SU-DHL-6 (cell line): ENCODE measurements at regions not wholly inside any gene's neighbourhood (a gene's known extent, or its start where the extent isn't known, plus 50 kb on each side); places are given as distances from the start of the nearest gene placed in this dataset.

Experiments used
- H2AFZ ChIP-seq: fragments of 200-600 bp; sonication (generic); 2 replicates; pipeline ENCODE4 v1.6.1; 2014; ENCODE audit warnings: low read depth, mild to moderate bottlenecking, moderate library complexity, mixed read lengths, antibody characterized with exemption, low read length; ENCODE audit not compliant: severe bottlenecking
- H3F3A ChIP-seq: fragments of 200-600 bp; shearing (Covaris generic); 2 replicates; pipeline ENCODE4 v1.6.0; 2016; ENCODE audit warnings: antibody characterized with exemption, mild to moderate bottlenecking; ENCODE audit not compliant: insufficient read depth
- H3K27ac ChIP-seq: fragments of 200-600 bp; sonication (generic); 2 replicates; pipeline ENCODE4 v1.5.1; 2016; ENCODE audit warnings: low read depth, mild to moderate bottlenecking, low read length, moderate library complexity, mixed read lengths
- H3K27me3 ChIP-seq: fragments of 200-600 bp; sonication (generic), shearing (Covaris generic); 2 replicates; pipeline ENCODE4 v1.6.0; 2014; ENCODE audit warnings: mild to moderate bottlenecking, low read length
- H3K36me3 ChIP-seq: fragments of 200-600 bp; sonication (generic); 2 replicates; pipeline ENCODE4 v1.6.1; 2014; ENCODE audit warnings: mild to moderate bottlenecking, low read length, mixed read lengths
- H3K4me2 ChIP-seq: fragments of 300-600, 200-600 bp; shearing (Covaris generic), sonication (generic); 2 replicates; pipeline ENCODE4 v1.6.0; 2014; ENCODE audit warnings: low read length, low read depth, mild to moderate bottlenecking; ENCODE audit not compliant: poor library complexity, severe bottlenecking
- H3K4me3 ChIP-seq: fragments of 200-600 bp; sonication (generic); 2 replicates; pipeline ENCODE4 v1.5.1; 2014; ENCODE audit warnings: antibody characterized with exemption, low read length, mild to moderate bottlenecking, mixed read lengths; ENCODE audit not compliant: insufficient read depth, poor library complexity, severe bottlenecking
- H3K79me2 ChIP-seq: fragments of 200-600 bp; sonication (generic); 2 replicates; pipeline ENCODE4 v1.6.1; 2014; ENCODE audit warnings: mild to moderate bottlenecking, low read length, moderate library complexity; ENCODE audit not compliant: insufficient read depth
- H3K9ac ChIP-seq: fragments of 200-600 bp; sonication (generic); 2 replicates; pipeline ENCODE4 v1.7.0; 2014; ENCODE audit warnings: mild to moderate bottlenecking, low read length
- H3K9me2 ChIP-seq: fragments of 200-600 bp; sonication (generic); replicated peaks from 2 replicates; pipeline ENCODE4 v1.6.1; 2014; ENCODE audit warnings: low read length; ENCODE audit not compliant: insufficient read depth
- H3K9me3 ChIP-seq: fragments of 200-600 bp; sonication (generic); 2 replicates; pipeline ENCODE4 v1.6.1; 2014; ENCODE audit warnings: low read length, mixed read lengths; ENCODE audit not compliant: insufficient read depth
- H4K20me1 ChIP-seq: fragments of 200-600 bp; sonication (generic); 2 replicates; pipeline ENCODE4 v1.6.1; 2014; ENCODE audit warnings: low read depth, mild to moderate bottlenecking, antibody characterized with exemption, low read length, moderate library complexity, mixed read lengths
- EZH2phosphoT487 ChIP-seq: fragments of 200-600 bp; sonication (generic), shearing (Covaris generic); conservative IDR thresholded peaks from 2 replicates; pipeline ENCODE4 v1.6.1; 2018; ENCODE audit warnings: mild to moderate bottlenecking, antibody characterized with exemption, low read length, moderate library complexity, mixed read lengths
- TF ChIP-seq, protein P1 (sequence below): fragments of 200-600 bp; sonication (generic); IDR thresholded peaks from one replicate; pipeline ENCODE4 v1.5.1; 2017; ENCODE audit warnings: antibody characterized with exemption, mild to moderate bottlenecking, low read length, moderate library complexity; ENCODE audit not compliant: insufficient read depth, poor library complexity, severe bottlenecking

GRCh38 chr4:27577951-27578350 is 717.3 kb downstream of the STIM2 start:
- Histone ChIP-seq H3F3A (no peaks in the 10 kb centered on the region), H3K9ac (no peak overlapping the region), H3K79me2 (no peaks in the 10 kb centered on the region)

GRCh38 chr4:27592738-27593137 is 732.1 kb downstream of the STIM2 start:
- H3K9me3 ChIP-seq = no peaks in the 10 kb centered on the region
- no peak overlapping the region for H3K27ac ChIP-seq
- TF ChIP-seq, protein P1, sequence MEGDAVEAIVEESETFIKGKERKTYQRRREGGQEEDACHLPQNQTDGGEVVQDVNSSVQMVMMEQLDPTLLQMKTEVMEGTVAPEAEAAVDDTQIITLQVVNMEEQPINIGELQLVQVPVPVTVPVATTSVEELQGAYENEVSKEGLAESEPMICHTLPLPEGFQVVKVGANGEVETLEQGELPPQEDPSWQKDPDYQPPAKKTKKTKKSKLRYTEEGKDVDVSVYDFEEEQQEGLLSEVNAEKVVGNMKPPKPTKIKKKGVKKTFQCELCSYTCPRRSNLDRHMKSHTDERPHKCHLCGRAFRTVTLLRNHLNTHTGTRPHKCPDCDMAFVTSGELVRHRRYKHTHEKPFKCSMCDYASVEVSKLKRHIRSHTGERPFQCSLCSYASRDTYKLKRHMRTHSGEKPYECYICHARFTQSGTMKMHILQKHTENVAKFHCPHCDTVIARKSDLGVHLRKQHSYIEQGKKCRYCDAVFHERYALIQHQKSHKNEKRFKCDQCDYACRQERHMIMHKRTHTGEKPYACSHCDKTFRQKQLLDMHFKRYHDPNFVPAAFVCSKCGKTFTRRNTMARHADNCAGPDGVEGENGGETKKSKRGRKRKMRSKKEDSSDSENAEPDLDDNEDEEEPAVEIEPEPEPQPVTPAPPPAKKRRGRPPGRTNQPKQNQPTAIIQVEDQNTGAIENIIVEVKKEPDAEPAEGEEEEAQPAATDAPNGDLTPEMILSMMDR = no peak
- no peak for TF ChIP-seq EZH2phosphoT487
- H3K9ac ChIP-seq = no peak overlapping the region
- H3K4me3 ChIP-seq = no peak overlapping the region
- H3K9me2 ChIP-seq = no peaks in the 10 kb centered on the region
- no peaks in the 10 kb centered on the region for H3K27me3 ChIP-seq
- no peaks in the 10 kb centered on the region for H3K36me3 ChIP-seq
- no peaks in the 10 kb centered on the region for H4K20me1 ChIP-seq
- H3K4me2 ChIP-seq = no peak overlapping the region
- H3K79me2 ChIP-seq = no peaks in the 10 kb centered on the region
- H2AFZ ChIP-seq = no peak overlapping the region
- no peaks in the 10 kb centered on the region for H3F3A ChIP-seq

More at GRCh38 chr4:27577951-27578350, 717.3 kb downstream of the STIM2 start:
- Histone ChIP-seq H3K9me3 (no peaks in the 10 kb centered on the region), H3K9me2 (no peaks in the 10 kb centered on the region), H3K36me3 (no peaks in the 10 kb centered on the region), H3K27me3 (no peaks in the 10 kb centered on the region), H3K27ac (no peak overlapping the region), H2AFZ (no peak overlapping the region), H4K20me1 (no peaks in the 10 kb centered on the region), H3K4me3 (no peak overlapping the region), H3K4me2 (no peak overlapping the region)
- TF ChIP-seq, protein P1 = no peak
- TF ChIP-seq EZH2phosphoT487 = no peak

- no peak overlapping the region for H2AFZ ChIP-seq
- no peaks in the 10 kb centered on the region for H3K36me3 ChIP-seq
- no peak overlapping the region for H3K9ac ChIP-seq
- H3K4me3 ChIP-seq = no peak overlapping the region
- no peaks in the 10 kb centered on the region for H3K9me3 ChIP-seq
- no peaks in the 10 kb centered on the region for H3F3A ChIP-seq
- H3K27ac ChIP-seq = no peak overlapping the region
- no peaks in the 10 kb centered on the region for H3K79me2 ChIP-seq
- TF ChIP-seq, protein P1 = no peak
- H3K27me3 ChIP-seq = no peaks in the 10 kb centered on the region
- no peaks in the 10 kb centered on the region for H3K9me2 ChIP-seq
- H4K20me1 ChIP-seq = no peaks in the 10 kb centered on the region
- H3K4me2 ChIP-seq = no peak overlapping the region
Observed at GRCh38 chr4:27594922-27595321, 734.3 kb downstream of the STIM2 start.
